DMS 273 (cell line): ENCODE measurements at regions not wholly inside any gene's neighbourhood (a gene's known extent, or its start where the extent isn't known, plus 50 kb on each side); places are given as distances from the start of the nearest gene placed in this dataset.

Experiments
- DNase-seq: peaks from one replicate; lab custom pipeline; 2025; ENCODE audit not compliant: unreplicated experiment; lab: John Stamatoyannopoulos, UW

GRCh38 chr5:33361781-33362180, 79.0 kb upstream of the TARS1 start:
- DNase-seq: no peak

DNA sequence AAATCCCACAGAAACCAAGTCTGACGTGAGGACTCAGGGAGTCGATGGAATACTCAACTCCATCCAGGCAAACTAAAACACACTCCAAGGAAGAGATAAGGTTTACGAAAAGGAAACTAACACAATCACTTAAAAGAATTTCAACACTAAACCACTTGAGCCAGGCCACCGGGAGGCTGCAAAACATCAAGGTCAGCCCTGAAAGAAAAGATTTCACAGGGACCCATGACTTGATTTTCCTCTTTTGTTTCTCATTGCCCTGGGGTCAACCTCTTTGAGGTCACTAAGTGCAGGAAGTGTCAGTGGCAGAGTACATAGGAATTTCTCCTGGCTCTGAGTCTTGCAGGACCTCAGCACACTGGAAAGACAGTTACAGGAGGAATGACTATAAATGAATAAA, 77.8 kb upstream of the TARS1 start:
- no peak for DNase-seq

DNA sequence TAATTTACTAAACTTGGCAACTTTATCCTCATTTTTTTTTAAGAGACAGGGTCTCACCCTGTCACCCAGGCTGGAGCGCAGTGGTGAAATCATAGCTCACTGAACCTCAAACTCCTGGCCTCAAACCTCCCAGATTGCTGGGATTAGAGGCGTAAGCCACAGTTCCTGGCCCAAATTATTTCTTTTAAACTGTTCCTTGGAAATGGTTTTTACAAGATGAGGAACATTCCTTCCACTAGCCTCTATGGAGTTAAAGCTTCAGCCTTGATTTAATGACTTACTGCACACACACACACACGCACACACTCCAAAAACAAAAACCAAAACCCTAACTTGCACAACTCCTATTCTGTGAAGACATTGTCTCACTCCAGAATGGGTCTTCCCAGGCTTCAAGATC, 77.2 kb upstream of the TARS1 start:
- DNase-seq: no peak

- DNase-seq: no peak
Observed at GRCh38 chr5:33364406-33364805, 76.4 kb upstream of the TARS1 start.

- no peak for DNase-seq
Observed at GRCh38 chr5:33367416-33367815, 73.3 kb upstream of the TARS1 start.

GRCh38 chr5:33369485-33370465, 71.0 kb upstream of the TARS1 start:
- DNase-seq: no peak

- no peak for DNase-seq
Observed at GRCh38 chr5:33370466-33370859, 70.3 kb upstream of the TARS1 start.

DNA sequence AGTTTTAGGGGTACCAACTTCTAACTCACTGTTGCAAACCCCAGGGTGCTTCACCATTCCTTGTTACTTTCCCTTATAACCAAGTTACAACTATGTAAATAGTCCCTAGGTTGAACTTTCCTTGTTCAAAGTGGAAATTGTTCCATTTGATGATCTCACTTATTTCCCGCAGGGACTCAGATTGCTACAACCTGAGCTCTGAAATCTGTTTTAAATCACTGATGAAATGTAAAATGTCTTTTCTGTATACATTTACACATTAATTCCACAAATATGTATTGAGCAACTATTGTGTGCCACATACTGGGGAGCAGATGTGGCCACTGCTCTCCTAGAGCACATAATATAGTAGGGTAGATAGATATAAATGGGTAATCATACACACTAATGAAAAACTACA, 69.1 kb upstream of the TARS1 start:
- no peak for DNase-seq

GRCh38 chr5:33372721-33373472, 67.9 kb upstream of the TARS1 start:
- DNase-seq: no peak

DNA sequence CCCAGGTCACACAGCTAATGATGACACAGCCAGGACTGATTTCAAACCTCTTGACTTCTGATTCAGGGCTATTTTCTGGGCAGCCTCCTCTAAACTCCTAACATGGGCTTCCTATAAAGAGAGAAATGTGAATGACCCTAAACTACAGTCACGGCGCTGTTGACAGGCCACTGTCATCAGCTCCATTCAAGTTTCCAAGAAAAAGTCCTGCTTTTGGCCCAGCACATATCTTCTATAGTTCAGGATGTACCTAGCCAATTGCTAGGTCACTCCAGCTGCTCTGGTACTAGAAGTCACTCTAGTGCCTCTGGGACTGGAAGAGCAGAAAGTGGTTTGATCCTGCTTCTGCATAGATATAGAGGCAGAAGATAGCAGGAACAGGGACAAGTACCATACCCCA, 64.9 kb upstream of the TARS1 start:
- no peak for DNase-seq

GRCh38 chr5:33379757-33380156, 61.0 kb upstream of the TARS1 start:
- peak; percentile 14 for DNase-seq

GRCh38 chr5:33381243-33381642, 59.5 kb upstream of the TARS1 start:
- DNase-seq: no peak
